HepG2 (cell line): ENCODE measurements at regions not wholly inside any gene's neighbourhood (a gene's known extent, or its start where the extent isn't known, plus 50 kb on each side); places are given as distances from the start of the nearest gene placed in this dataset.

Experiments
- FIP1L1 ChIP-seq: fragments of 200-400 bp; formaldehyde crosslinking; IDR thresholded peaks from 2 replicates; pipeline ENCODE4 v1.6.1; 2018; ENCODE audit warnings: low read depth, mild to moderate bottlenecking, low read length, moderate library complexity, borderline replicate concordance; ENCODE audit not compliant: insufficient read depth
- FOSL2 ChIP-seq: sonication (generic); formaldehyde crosslinking; IDR thresholded peaks from 2 replicates; pipeline ENCODE4 v1.4.0; 2020; ENCODE audit warnings: missing genetic modification reagents
- MXI1 ChIP-seq: IDR thresholded peaks from 3 replicates; pipeline ENCODE4 v1.6.1; 2012; ENCODE audit warnings: low read depth, low read length, inconsistent platforms, borderline replicate concordance
- NBN ChIP-seq: fragments of 450-650 bp; conservative IDR thresholded peaks from 2 replicates; pipeline ENCODE4 v1.6.1; 2017
- NR1H2 ChIP-seq: sonication (generic); formaldehyde crosslinking; IDR thresholded peaks from 2 replicates; pipeline ENCODE4 v1.8.1; 2022; ENCODE audit warnings: low read depth, missing genetic modification reagents, borderline replicate concordance
- POLR2A ChIP-seq, 2 experiments: IDR thresholded peaks; 2 replicates each; pipeline ENCODE4 v1.6.1; 2011; ENCODE audit warnings: low read depth in 2 of 2, low read length in 2 of 2, mild to moderate bottlenecking in 1 of 2, moderate library complexity in 1 of 2; ENCODE audit not compliant: insufficient read depth in 1 of 2
- POLR2AphosphoS5 ChIP-seq: IDR thresholded peaks from 2 replicates; pipeline ENCODE4 v1.6.1; 2012; ENCODE audit warnings: low read depth, low read length
- RNF2 ChIP-seq: fragments of 450-650 bp; conservative IDR thresholded peaks from 2 replicates; pipeline ENCODE4 v1.6.1; 2016; ENCODE audit warnings: low read depth
- TAF1 ChIP-seq: sonication (generic); formaldehyde crosslinking; IDR thresholded peaks from 2 replicates; pipeline ENCODE4 v1.4.0; 2020; ENCODE audit warnings: missing genetic modification reagents
- TBP ChIP-seq: sonication (generic); formaldehyde crosslinking; IDR thresholded peaks from 2 replicates; pipeline ENCODE4 v1.5.0; 2020; ENCODE audit warnings: missing genetic modification reagents
- ZNF10 ChIP-seq: sonication (generic); formaldehyde crosslinking; IDR thresholded peaks from 2 replicates; pipeline ENCODE4 v1.4.0; 2020; ENCODE audit warnings: mild to moderate bottlenecking, low read depth, missing genetic modification reagents, borderline replicate concordance
- ZNF274 ChIP-seq: sonication (generic); formaldehyde crosslinking; IDR thresholded peaks from 2 replicates; pipeline ENCODE4 v1.5.1; 2020; ENCODE audit warnings: mild to moderate bottlenecking, missing genetic modification reagents
- ZNF329 ChIP-seq: sonication (generic); formaldehyde crosslinking; IDR thresholded peaks from 2 replicates; pipeline ENCODE4 v1.9.0; 2021; ENCODE audit warnings: low read depth, mild to moderate bottlenecking, missing genetic modification reagents
- TF ChIP-seq, protein P1 (sequence below): sonication (generic); formaldehyde crosslinking; IDR thresholded peaks from 2 replicates; pipeline ENCODE4 v1.4.0; 2020; ENCODE audit warnings: mild to moderate bottlenecking, missing genetic modification reagents, borderline replicate concordance

DNA sequence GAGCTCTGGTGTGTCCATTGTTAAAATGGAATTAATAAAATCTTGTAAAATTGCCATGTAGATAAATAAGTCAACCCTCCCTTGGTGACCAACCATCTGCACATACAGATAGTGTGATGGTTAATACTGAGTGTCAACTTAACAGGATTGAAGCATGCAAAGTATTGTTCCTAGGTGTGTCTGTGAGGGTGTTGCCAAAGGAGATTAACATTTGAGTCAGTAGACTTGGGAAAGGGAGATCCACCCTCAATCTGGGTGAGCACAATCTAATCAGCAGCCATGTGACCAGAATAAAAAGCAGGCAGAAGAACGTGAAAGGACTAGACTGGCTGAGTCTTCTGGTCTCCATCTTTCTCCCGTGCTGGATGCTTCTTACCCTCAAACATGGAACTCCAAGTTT, 174.8 kb downstream of the LTN1 start:
- no peak for TF ChIP-seq TBP
- no peak for TF ChIP-seq TAF1
- no peak for TF ChIP-seq ZNF274 (CRISPR knock-in tag)
- no peak for TF ChIP-seq FIP1L1
- TF ChIP-seq ZNF329 (CRISPR knock-in tag): no peak
- TF ChIP-seq POLR2A (IDR thresholded peaks at IDR 0.05; ENCODE audit: insufficient read depth in 1 of 2, low read depth in 2 of 2, low read length in 2 of 2): no peak
- no peak for TF ChIP-seq ZNF10
- TF ChIP-seq NR1H2 (CRISPR knock-in tag): no peak
- TF ChIP-seq POLR2AphosphoS5: no peak
- TF ChIP-seq NBN: no peak
- TF ChIP-seq RNF2: no peak
- TF ChIP-seq FOSL2 (CRISPR knock-in tag): no peak
- TF ChIP-seq, protein P1, sequence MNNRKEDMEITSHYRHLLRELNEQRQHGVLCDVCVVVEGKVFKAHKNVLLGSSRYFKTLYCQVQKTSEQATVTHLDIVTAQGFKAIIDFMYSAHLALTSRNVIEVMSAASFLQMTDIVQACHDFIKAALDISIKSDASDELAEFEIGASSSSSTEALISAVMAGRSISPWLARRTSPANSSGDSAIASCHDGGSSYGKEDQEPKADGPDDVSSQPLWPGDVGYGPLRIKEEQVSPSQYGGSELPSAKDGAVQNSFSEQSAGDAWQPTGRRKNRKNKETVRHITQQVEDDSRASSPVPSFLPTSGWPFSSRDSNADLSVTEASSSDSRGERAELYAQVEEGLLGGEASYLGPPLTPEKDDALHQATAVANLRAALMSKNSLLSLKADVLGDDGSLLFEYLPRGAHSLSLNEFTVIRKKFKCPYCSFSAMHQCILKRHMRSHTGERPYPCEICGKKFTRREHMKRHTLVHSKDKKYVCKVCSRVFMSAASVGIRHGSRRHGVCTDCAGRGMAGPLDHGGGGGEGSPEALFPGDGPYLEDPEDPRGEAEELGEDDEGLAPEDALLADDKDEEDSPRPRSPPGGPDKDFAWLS: no peak
- no peak for TF ChIP-seq MXI1
